Sigmoid colon (tissue), 6 donors: ENCODE measurements at regions not wholly inside any gene's neighbourhood (a gene's known extent, or its start where the extent isn't known, plus 50 kb on each side); places are given as distances from the start of the nearest gene placed in this dataset.

ENCODE experiments used
- DNase-seq: peaks from one replicate; pipeline ENCODE4 v3.0.0-alpha.2; 2019
- H3K27ac ChIP-seq, 4 donors: fragments of 200-600 bp; sonication (generic); one replicate each; pipeline ENCODE4 v1.5.1; 2016 to 2019; ENCODE audit warnings: mild to moderate bottlenecking in 1 of 4
- H3K27me3 ChIP-seq, 3 donors: fragments of 200-600 bp; sonication (generic); one replicate each; pipeline ENCODE4 v1.5.1; 2019; ENCODE audit warnings: mild to moderate bottlenecking in 1 of 3
- H3K36me3 ChIP-seq, 4 donors: fragments of 200-600 bp; sonication (generic); one replicate each; pipeline ENCODE4 v1.5.1; 2016 to 2019
- H3K4me1 ChIP-seq, 4 donors: fragments of 200-600 bp; sonication (generic); one replicate each; pipeline ENCODE4 v1.5.1; 2017 to 2019
- H3K4me3 ChIP-seq, 4 donors: fragments of 200-600 bp; sonication (generic); one replicate each; pipeline ENCODE4 v1.5.1; 2017 to 2019; ENCODE audit warnings: mild to moderate bottlenecking in 2 of 4, moderate library complexity in 1 of 4
- H3K9me3 ChIP-seq, 4 donors: fragments of 200-600 bp in 3 of 4; sonication (generic) in 3 of 4; one replicate each; pipeline versions ENCODE4 v1.5.1 to v1.6.1; 2013 to 2019
- CTCF ChIP-seq, 4 experiments: fragments of 450-650 bp in 3 of 4; fragments of 200-600 bp in 1 of 4; IDR thresholded peaks; one replicate each; pipeline ENCODE4 v1.5.1; 2016 to 2019; ENCODE audit warnings: antibody characterized with exemption in 4 of 4, mild to moderate bottlenecking in 3 of 4, moderate library complexity in 2 of 4
- EP300 ChIP-seq, 4 donors: sonication (generic); formaldehyde crosslinking; IDR thresholded peaks; one replicate each; pipeline ENCODE4 v1.6.1; 2017; ENCODE audit warnings: antibody characterized with exemption in 4 of 4
- POLR2A ChIP-seq, 2 donors: fragments of 450-650 bp; IDR thresholded peaks; one replicate each; pipeline ENCODE4 v1.6.1; 2016; ENCODE audit warnings: antibody characterized with exemption in 2 of 2, mild to moderate bottlenecking in 2 of 2, moderate library complexity in 2 of 2
- POLR2AphosphoS5 ChIP-seq, 4 donors: sonication (generic); formaldehyde crosslinking; IDR thresholded peaks; one replicate each; pipeline ENCODE4 v1.6.1; 2017; ENCODE audit warnings: antibody characterized with exemption in 4 of 4
- WGBS, 2 donors: extraction: QIAGEN DNeasy Blood & Tissue Kit; methylation state at CpG; one replicate each; pipeline ENCODE4 v1.1.7; 2013; 5-methylcytosine and 5-hydroxymethylcytosine counted together
- intact Hi-C: fragments of 100-400 bp; cut with DNase I; formaldehyde crosslinking; loops from one replicate; pipeline ENCODE4 v1.15.1; 2023
- donor health status: healthy with polysubstance abuse.
- donor health status: healthy.

- Histone ChIP-seq H3K4me1 (peaks cover 0 to 22% (median 10%) of the 10 kb centered on the region in 4 donors), H3K4me3 (no peak overlapping the region), H3K27ac (peak overlapping the region in 2 of 4 donors; percentile 9 to 14), H3K27me3 (no peaks in the 10 kb centered on the region), H3K9me3 (no peaks in the 10 kb centered on the region), H3K36me3 (no peaks in the 10 kb centered on the region)
- TF ChIP-seq POLR2AphosphoS5 (IDR thresholded peaks at IDR 0.05), result no peak
- TF ChIP-seq CTCF (IDR thresholded peaks at IDR 0.05), result no peak
- no peak for TF ChIP-seq EP300 (IDR thresholded peaks at IDR 0.05)
- WGBS, 2 donors, result 67 to 69% methylated on average over 1 of the region's 1 CpG
- no peak for DNase-seq
- intact Hi-C loops, result no loop called here
Measured at GRCh38 chr4:100130964-100131363, 59.3 kb downstream of the DDIT4L start.

GRCh38 chr4:100130491-100130890 is 59.8 kb downstream of the DDIT4L start:
- Histone ChIP-seq H3K4me3 (no peak overlapping the region), H3K9me3 (peaks cover 0 to 1% (median 0%) of the 10 kb centered on the region in 4 donors), H3K36me3 (no peaks in the 10 kb centered on the region), H3K27ac (peak overlapping the region in 2 of 4 donors; percentile 9 to 14), H3K4me1 (peaks cover 0 to 22% (median 10%) of the 10 kb centered on the region in 4 donors), H3K27me3 (no peaks in the 10 kb centered on the region)
- intact Hi-C loops, result no loop called here
- TF ChIP-seq POLR2A (IDR thresholded peaks at IDR 0.05) (no peak), POLR2AphosphoS5 (IDR thresholded peaks at IDR 0.05) (no peak), CTCF (IDR thresholded peaks at IDR 0.05) (no peak), EP300 (IDR thresholded peaks at IDR 0.05) (no peak)
- no peak for DNase-seq
- WGBS, 2 donors, result 78 to 80% methylated on average over 4 of the region's 4 CpGs

GRCh38 chr4:100129774-100130173 is 60.5 kb downstream of the DDIT4L start:
- Histone ChIP-seq H3K27ac (no peak overlapping the region), H3K4me1 (peaks cover 0 to 22% (median 10%) of the 10 kb centered on the region in 4 donors), H3K27me3 (no peaks in the 10 kb centered on the region), H3K9me3 (peaks cover 0 to 4% (median 0%) of the 10 kb centered on the region in 4 donors), H3K36me3 (no peaks in the 10 kb centered on the region), H3K4me3 (no peak overlapping the region)
- intact Hi-C loops, result no loop called here
- no peak for DNase-seq
- WGBS, 2 donors, result 70 to 75% methylated on average over 4 of the region's 4 CpGs
- TF ChIP-seq EP300 (IDR thresholded peaks at IDR 0.05) (no peak), POLR2A (IDR thresholded peaks at IDR 0.05) (no peak), CTCF (IDR thresholded peaks at IDR 0.05) (no peak), POLR2AphosphoS5 (IDR thresholded peaks at IDR 0.05) (no peak)

- 82 to 87% methylated on average over 2 of the region's 2 CpGs for WGBS, 2 donors
- no peak for TF ChIP-seq CTCF (IDR thresholded peaks at IDR 0.05)
- TF ChIP-seq POLR2A (IDR thresholded peaks at IDR 0.05), result no peak
- no peak for TF ChIP-seq EP300 (IDR thresholded peaks at IDR 0.05)
- no peak for TF ChIP-seq POLR2AphosphoS5 (IDR thresholded peaks at IDR 0.05)
- DNase-seq, result no peak
Measured at GRCh38 chr4:100128338-100128737, 61.9 kb downstream of the DDIT4L start.

GRCh38 chr4:100124715-100125114 is 65.6 kb downstream of the DDIT4L start:
- intact Hi-C loops, result no loop called here
- no peak overlapping the region for H3K27ac ChIP-seq
- 69 to 73% methylated on average over 2 of the region's 2 CpGs for WGBS, 2 donors
- DNase-seq, result no peak
- H3K27me3 ChIP-seq, result no peaks in the 10 kb centered on the region
- TF ChIP-seq CTCF (IDR thresholded peaks at IDR 0.05) (no peak), POLR2A (IDR thresholded peaks at IDR 0.05) (no peak), POLR2AphosphoS5 (IDR thresholded peaks at IDR 0.05) (no peak)
- no peaks in the 10 kb centered on the region for H3K36me3 ChIP-seq
- peaks cover 0 to 4% (median 0%) of the 10 kb centered on the region in 4 donors for H3K9me3 ChIP-seq
- no peak overlapping the region for H3K4me3 ChIP-seq
- no peaks in the 10 kb centered on the region for H3K4me1 ChIP-seq

More at GRCh38 chr4:100128338-100128737, 61.9 kb downstream of the DDIT4L start:
- H3K27me3 ChIP-seq, result no peaks in the 10 kb centered on the region
- no peak overlapping the region for H3K4me3 ChIP-seq
- intact Hi-C loops, result no loop called here
- no peak overlapping the region for H3K27ac ChIP-seq
- H3K9me3 ChIP-seq, result peaks cover 0 to 4% (median 0%) of the 10 kb centered on the region in 4 donors
- H3K4me1 ChIP-seq, result peaks cover 0 to 22% (median 10%) of the 10 kb centered on the region in 4 donors
- no peaks in the 10 kb centered on the region for H3K36me3 ChIP-seq
